Peyer's patch (tissue), 4 donors: ENCODE measurements at regions not wholly inside any gene's neighbourhood (a gene's known extent, or its start where the extent isn't known, plus 50 kb on each side); places are given as distances from the start of the nearest gene placed in this dataset.

Source experiments
- POLR2A ChIP-seq, 2 donors: fragments of 450-650 bp; IDR thresholded peaks; one replicate each; pipeline ENCODE4 v1.5.1; 2017; ENCODE audit warnings: antibody characterized with exemption in 2 of 2, mild to moderate bottlenecking in 2 of 2, moderate library complexity in 2 of 2
- TF ChIP-seq, protein P1 (sequence below), 6 experiments: fragments of 450-650 bp in 4 of 6; fragments of 200-600 bp in 2 of 6; sonication (generic) in 1 of 6; IDR thresholded peaks; one replicate each; pipeline ENCODE4 v1.5.1; 2017 to 2019; ENCODE audit warnings: antibody characterized with exemption in 6 of 6, mild to moderate bottlenecking in 3 of 6, moderate library complexity in 1 of 6

DNA sequence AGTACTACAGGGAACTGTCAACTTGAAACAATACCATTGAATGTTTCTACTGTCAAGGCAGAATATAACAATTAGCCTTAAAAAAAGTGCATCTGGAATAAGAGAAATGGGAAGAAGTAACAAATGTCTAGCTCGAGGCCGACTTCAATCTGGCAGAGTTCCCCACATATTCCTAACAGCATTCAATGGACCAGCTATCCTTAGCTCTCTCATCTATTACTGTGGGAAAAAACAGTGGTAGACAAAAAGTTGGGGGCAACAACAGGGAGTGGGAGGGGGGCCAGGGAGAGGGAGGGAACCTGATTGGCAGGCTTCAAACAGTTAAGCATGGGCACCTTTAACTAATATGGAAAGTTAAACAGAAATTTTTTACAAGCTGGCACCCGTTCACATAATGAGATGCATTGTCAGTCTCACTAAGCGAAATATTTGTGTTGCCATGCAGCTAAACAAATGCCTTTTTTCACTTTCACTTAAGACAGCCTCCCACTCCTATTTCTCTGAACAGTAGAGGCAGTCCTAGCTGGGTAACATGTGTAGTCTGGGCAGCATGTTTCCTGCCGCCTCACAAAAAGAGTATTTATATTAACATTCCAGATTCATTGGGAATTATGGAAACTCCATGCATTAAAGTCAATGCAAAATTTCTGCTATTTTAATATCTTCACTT lies 62.2 kb upstream of the SOX6 start:
- TF ChIP-seq, protein P1, sequence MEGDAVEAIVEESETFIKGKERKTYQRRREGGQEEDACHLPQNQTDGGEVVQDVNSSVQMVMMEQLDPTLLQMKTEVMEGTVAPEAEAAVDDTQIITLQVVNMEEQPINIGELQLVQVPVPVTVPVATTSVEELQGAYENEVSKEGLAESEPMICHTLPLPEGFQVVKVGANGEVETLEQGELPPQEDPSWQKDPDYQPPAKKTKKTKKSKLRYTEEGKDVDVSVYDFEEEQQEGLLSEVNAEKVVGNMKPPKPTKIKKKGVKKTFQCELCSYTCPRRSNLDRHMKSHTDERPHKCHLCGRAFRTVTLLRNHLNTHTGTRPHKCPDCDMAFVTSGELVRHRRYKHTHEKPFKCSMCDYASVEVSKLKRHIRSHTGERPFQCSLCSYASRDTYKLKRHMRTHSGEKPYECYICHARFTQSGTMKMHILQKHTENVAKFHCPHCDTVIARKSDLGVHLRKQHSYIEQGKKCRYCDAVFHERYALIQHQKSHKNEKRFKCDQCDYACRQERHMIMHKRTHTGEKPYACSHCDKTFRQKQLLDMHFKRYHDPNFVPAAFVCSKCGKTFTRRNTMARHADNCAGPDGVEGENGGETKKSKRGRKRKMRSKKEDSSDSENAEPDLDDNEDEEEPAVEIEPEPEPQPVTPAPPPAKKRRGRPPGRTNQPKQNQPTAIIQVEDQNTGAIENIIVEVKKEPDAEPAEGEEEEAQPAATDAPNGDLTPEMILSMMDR (IDR thresholded peaks at IDR 0.05): no peak
- no peak for TF ChIP-seq POLR2A (IDR thresholded peaks at IDR 0.05)
